Hepatocyte (in vitro differentiated cells): ENCODE measurements at regions not wholly inside any gene's neighbourhood (a gene's known extent, or its start where the extent isn't known, plus 50 kb on each side); places are given as distances from the start of the nearest gene placed in this dataset.

Experiments
- CTCF ChIP-seq: fragments of 200-600 bp; sonication (generic); IDR thresholded peaks from 2 replicates; pipeline ENCODE4 v1.5.1; 2016; ENCODE audit warnings: antibody characterized with exemption, mild to moderate bottlenecking; ENCODE audit not compliant: poor library complexity
- EZH2 ChIP-seq: fragments of 200-600 bp; sonication (generic); IDR thresholded peaks from 2 replicates; pipeline ENCODE4 v1.6.1; 2016; ENCODE audit warnings: antibody characterized with exemption, mild to moderate bottlenecking, borderline replicate concordance

GRCh38 chr19:23541991-23542390 lies 145.0 kb downstream of the ZNF675 start:
- no peak for TF ChIP-seq CTCF
- TF ChIP-seq EZH2 = no peak
